T-helper 22 cell (primary cell): ENCODE measurements at regions not wholly inside any gene's neighbourhood (a gene's known extent, or its start where the extent isn't known, plus 50 kb on each side); places are given as distances from the start of the nearest gene placed in this dataset.

Experiments used
- DNase-seq: peaks from one replicate; pipeline ENCODE4 v3.0.0-alpha.2; 2020; ENCODE audit warnings: low read depth

DNA sequence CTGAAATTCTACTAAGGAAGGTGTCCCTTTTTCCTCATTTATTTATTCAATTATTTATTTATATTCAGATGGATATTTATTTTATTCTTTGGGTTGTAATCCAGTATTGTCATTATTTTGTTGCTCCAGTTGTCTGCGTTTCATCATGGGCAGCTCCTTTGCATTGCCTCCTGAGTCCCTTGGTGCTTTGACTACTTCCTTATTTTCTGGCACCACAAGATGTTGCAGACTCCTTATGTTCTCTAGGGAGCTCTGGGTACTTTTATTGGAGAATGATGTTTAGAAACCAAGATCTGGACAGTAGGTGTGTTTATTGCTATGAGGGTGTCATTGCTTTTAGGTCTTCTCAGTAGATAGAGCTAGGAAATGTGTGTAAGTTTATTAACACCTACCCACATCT, 59.9 kb upstream of the ERRFI1 start:
- DNase-seq, result no peak

DNA sequence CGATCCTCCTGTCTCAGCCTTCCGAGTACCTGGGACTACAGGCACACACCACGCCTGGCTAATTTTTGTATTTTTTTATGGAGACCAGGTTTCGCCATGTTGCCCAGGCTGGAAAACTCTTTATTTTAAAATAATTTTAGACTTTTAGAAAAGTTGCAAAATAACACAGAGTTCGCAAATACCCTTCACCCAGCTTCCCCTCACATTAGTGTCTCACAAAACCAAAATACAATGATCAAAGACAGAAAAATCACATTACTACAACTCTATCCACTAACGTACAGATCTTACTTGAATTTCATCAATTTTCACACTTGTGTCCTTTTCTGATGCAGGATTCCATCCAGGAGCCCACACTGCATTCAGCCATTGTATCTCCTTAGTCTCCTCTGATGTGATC, 58.8 kb upstream of the ERRFI1 start:
- DNase-seq, result no peak

GRCh38 chr1:8083739-8084484, 57.8 kb upstream of the ERRFI1 start:
- DNase-seq, result no peak

GRCh38 chr1:8082945-8083344, 56.8 kb upstream of the ERRFI1 start:
- DNase-seq, result no peak

DNA sequence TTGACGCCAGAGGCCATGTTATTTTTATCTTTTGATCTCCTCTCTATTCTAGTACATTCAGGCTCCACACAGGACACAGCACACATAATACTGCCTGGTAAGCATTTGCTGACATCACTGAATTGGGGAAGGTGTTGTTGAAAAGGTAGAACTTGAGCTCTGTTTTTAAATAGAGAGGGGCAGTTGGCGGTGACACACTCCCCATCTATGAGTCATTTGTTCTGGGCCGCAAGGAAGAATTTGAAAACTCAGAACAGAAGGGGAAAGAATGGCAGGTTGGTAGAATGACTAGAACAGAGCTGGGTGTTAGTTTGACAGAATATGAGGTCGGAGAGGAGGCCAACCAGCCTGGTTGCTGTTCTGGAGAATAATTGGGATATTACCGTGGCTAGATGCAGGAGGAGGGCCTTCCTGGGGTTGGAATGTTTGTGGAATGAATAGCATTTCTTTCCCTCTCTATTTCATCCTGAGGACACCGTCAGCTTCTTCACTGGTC, 52.1 kb upstream of the ERRFI1 start:
- no peak for DNase-seq

DNA sequence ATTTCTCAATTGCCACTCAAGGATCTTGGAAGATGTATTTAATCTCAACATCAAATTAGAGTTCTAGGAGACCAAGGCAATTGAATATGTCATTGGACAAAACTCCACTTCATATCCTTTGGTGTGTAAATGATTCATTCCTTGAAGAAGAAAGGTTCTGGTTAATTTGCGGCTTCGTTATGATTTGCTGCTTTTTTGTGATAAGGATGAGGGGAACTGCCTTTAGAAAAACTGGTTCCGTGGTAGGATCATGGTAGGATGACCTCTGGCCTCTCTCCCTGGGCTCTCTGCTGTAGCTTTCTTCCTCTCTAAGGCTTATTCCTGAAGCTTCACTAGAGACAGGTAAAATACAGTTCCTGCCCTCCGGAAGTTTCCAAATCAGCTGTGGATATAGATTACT, 51.5 kb upstream of the ERRFI1 start:
- no peak for DNase-seq

GRCh38 chr1:8077120-8077573, 51.0 kb upstream of the ERRFI1 start:
- DNase-seq, result no peak

- DNase-seq, result no peak
Measured at GRCh38 chr1:8076176-8076575, 50.1 kb upstream of the ERRFI1 start.
